HepG2 (cell line): ENCODE measurements at regions not wholly inside any gene's neighbourhood (a gene's known extent, or its start where the extent isn't known, plus 50 kb on each side); places are given as distances from the start of the nearest gene placed in this dataset.

Experiments
- ATAC-seq: fragments of 200-7000 bp; cut with Tn5 transposase; 3 replicates; pipeline ENCODE4 v1.9.1; 2020; ENCODE audit warnings: mild to moderate bottlenecking, moderate library complexity
- BruUV-seq: library from RNA; stranded (reverse); fragments of 400-500 nt; replicated peaks from 2 replicates; lab custom pipeline; 2021; lab: Mats Ljungman, UMichigan
- CTCF ChIA-PET: fragments of 300-600 bp; formaldehyde crosslinking; extraction: SDS; loops from one replicate; lab custom pipeline; 2021; ENCODE audit warnings: low total read pairs, inconsistent platforms, low intra/inter-chr PET ratio; lab: Yijun Ruan, JAX
- POLR2A ChIA-PET: fragments of 350-600 bp; sonication (Branson Sonifier 250); formaldehyde crosslinking; loops from one replicate; lab custom pipeline; 2020; ENCODE audit warnings: antibody characterized with exemption, inconsistent platforms; lab: Yijun Ruan, JAX
- DNase-seq: peaks from one replicate; pipeline ENCODE4 v3.0.0-alpha.2; 2015; ENCODE audit warnings: low spot score
- FAIRE-seq: peaks from 3 replicates; lab custom pipeline; 2011; peaks lifted over from hg19 to GRCh38; lab: Jason Lieb, UNC
- H2AFZ ChIP-seq: one replicate; pipeline ENCODE4 v1.6.1; 2011; ENCODE audit warnings: low read length, inconsistent platforms
- H3K27ac ChIP-seq: fragments of 300-600 bp; 3 replicates; pipeline ENCODE4 v1.8.0; 2011; ENCODE audit warnings: mixed run types, mild to moderate bottlenecking, mixed read lengths, low read length, inconsistent platforms; ENCODE audit not compliant: insufficient read depth; ENCODE audit errors: extremely low read length
- H3K27me3 ChIP-seq, 2 experiments: fragments of 200-600 bp in 1 of 2; 2 replicates in 1 of 2; 3 replicates in 1 of 2; pipeline versions ENCODE4 v1.6.0 to v1.8.0; 2011; ENCODE audit warnings: low read length in 2 of 2, mild to moderate bottlenecking in 2 of 2, moderate library complexity in 2 of 2, inconsistent platforms in 1 of 2; ENCODE audit not compliant: insufficient read depth in 2 of 2, control insufficient read depth in 1 of 2
- H3K36me3 ChIP-seq, 2 experiments: fragments of 200-600 bp in 1 of 2; replicated peaks in 1 of 2; 2 replicates in 1 of 2; 3 replicates in 1 of 2; pipeline versions ENCODE4 v1.5.1 to v1.8.0; 2011; ENCODE audit warnings: low read length in 2 of 2, inconsistent platforms in 1 of 2; ENCODE audit not compliant: insufficient read depth in 2 of 2, control insufficient read depth in 1 of 2
- H3K4me1 ChIP-seq: 2 replicates; pipeline ENCODE4 v1.5.1; 2012; ENCODE audit warnings: low read length, inconsistent platforms; ENCODE audit not compliant: insufficient read depth
- H3K4me2 ChIP-seq: 2 replicates; pipeline ENCODE4 v1.6.0; 2011; ENCODE audit warnings: low read depth, low read length, inconsistent platforms
- H3K4me3 ChIP-seq, 3 experiments: fragments of 200-600 bp in 1 of 3; sonication (generic), shearing (Covaris generic) in 1 of 3; replicated peaks in 1 of 3; 2 replicates each; pipeline ENCODE4 v1.5.1; 2011 to 2016; ENCODE audit warnings: low read length in 3 of 3, inconsistent platforms in 2 of 3, low read depth in 2 of 3, mild to moderate bottlenecking in 2 of 3, control low read depth in 1 of 3, mixed read lengths in 1 of 3; ENCODE audit not compliant: insufficient read depth in 1 of 3
- H3K79me2 ChIP-seq: one replicate; pipeline ENCODE4 v1.6.1; 2011; ENCODE audit warnings: low read length, inconsistent platforms; ENCODE audit not compliant: insufficient read depth
- H3K9ac ChIP-seq: 2 replicates; pipeline ENCODE4 v1.6.0; 2011; ENCODE audit warnings: mild to moderate bottlenecking, low read depth, low read length, inconsistent platforms; ENCODE audit not compliant: insufficient read depth
- H3K9me3 ChIP-seq: 2 replicates; pipeline ENCODE4 v1.5.1; 2012; ENCODE audit warnings: mild to moderate bottlenecking, low read length
- H4K20me1 ChIP-seq: 2 replicates; pipeline ENCODE4 v1.6.0; 2011; ENCODE audit warnings: inconsistent platforms, mild to moderate bottlenecking, low read length, moderate library complexity; ENCODE audit not compliant: insufficient read depth
- CHD2 ChIP-seq: IDR thresholded peaks from 2 replicates; pipeline ENCODE4 v1.6.1; 2011; ENCODE audit warnings: low read depth, low read length, improper control_type of control experiment
- DNMT3B ChIP-seq: conservative IDR thresholded peaks from 2 replicates; pipeline ENCODE4 v1.6.1; 2016; ENCODE audit warnings: missing biosample characterization, control low read depth
- MEIS2 ChIP-seq: sonication (generic); formaldehyde crosslinking; IDR thresholded peaks from 2 replicates; pipeline ENCODE4 v1.9.0; 2021; ENCODE audit warnings: mild to moderate bottlenecking, missing genetic modification reagents
- MYPOP ChIP-seq: sonication (generic); formaldehyde crosslinking; IDR thresholded peaks from 2 replicates; pipeline ENCODE4 v1.8.1; 2023; ENCODE audit warnings: mild to moderate bottlenecking, moderate library complexity, missing genetic modification reagents
- NBN ChIP-seq: fragments of 450-650 bp; conservative IDR thresholded peaks from 2 replicates; pipeline ENCODE4 v1.6.1; 2017
- PTBP1 ChIP-seq: fragments of 200-400 bp; formaldehyde crosslinking; IDR thresholded peaks from 2 replicates; pipeline ENCODE4 v1.6.1; 2018; ENCODE audit warnings: low read length, low read depth; ENCODE audit not compliant: poor library complexity, severe bottlenecking
- RBM22 ChIP-seq: fragments of 200-400 bp; formaldehyde crosslinking; optimal IDR thresholded peaks from 2 replicates; pipeline ENCODE3; 2017; ENCODE audit warnings: mild to moderate bottlenecking, low read length, moderate library complexity
- REL ChIP-seq: sonication (generic); formaldehyde crosslinking; conservative IDR thresholded peaks from 2 replicates; pipeline ENCODE4 v1.8.0; 2022; ENCODE audit warnings: mild to moderate bottlenecking, missing genetic modification reagents, moderate library complexity
- RXRB ChIP-seq: IDR thresholded peaks from 2 replicates; pipeline ENCODE4 v1.6.1; 2016; ENCODE audit warnings: borderline replicate concordance, missing genetic modification reagents, missing compliant biosample characterization
- ZBTB25 ChIP-seq: IDR thresholded peaks from 2 replicates; pipeline ENCODE4 v1.6.1; 2018; ENCODE audit warnings: missing genetic modification reagents
- ZFP36L1 ChIP-seq: sonication (generic); formaldehyde crosslinking; IDR thresholded peaks from 2 replicates; pipeline ENCODE4 v1.8.0; 2022; ENCODE audit warnings: mild to moderate bottlenecking, missing genetic modification reagents, moderate library complexity
- ZKSCAN8 ChIP-seq: IDR thresholded peaks from 2 replicates; pipeline ENCODE4 v1.6.1; 2016; ENCODE audit warnings: borderline replicate concordance, missing genetic modification reagents, missing compliant biosample characterization
- ZNF160 ChIP-seq: sonication (generic); formaldehyde crosslinking; IDR thresholded peaks from 2 replicates; pipeline ENCODE4 v1.8.0; 2022; ENCODE audit warnings: mild to moderate bottlenecking, inconsistent platforms, missing genetic modification reagents
- ZNF34 ChIP-seq: sonication (generic); formaldehyde crosslinking; IDR thresholded peaks from 2 replicates; pipeline ENCODE4 v1.4.0; 2020; ENCODE audit warnings: mild to moderate bottlenecking, missing genetic modification reagents, borderline replicate concordance
- ZNF354B ChIP-seq: sonication (generic); formaldehyde crosslinking; IDR thresholded peaks from 2 replicates; pipeline ENCODE4 v1.8.0; 2022; ENCODE audit warnings: mild to moderate bottlenecking, missing genetic modification reagents
- ZNF446 ChIP-seq: sonication (generic); formaldehyde crosslinking; IDR thresholded peaks from 2 replicates; pipeline ENCODE4 v1.5.0; 2020; ENCODE audit warnings: mild to moderate bottlenecking, missing genetic modification reagents
- ZNF543 ChIP-seq: sonication (generic); formaldehyde crosslinking; IDR thresholded peaks from 2 replicates; pipeline ENCODE4 v1.4.0; 2020; ENCODE audit warnings: mild to moderate bottlenecking, missing genetic modification reagents
- ZNF724P ChIP-seq: sonication (generic); formaldehyde crosslinking; IDR thresholded peaks from 2 replicates; pipeline ENCODE4 v1.8.0; 2022; ENCODE audit warnings: missing genetic modification reagents, borderline replicate concordance
- ZNF768 ChIP-seq: sonication (generic); formaldehyde crosslinking; IDR thresholded peaks from 2 replicates; pipeline ENCODE4 v1.4.0; 2020; ENCODE audit warnings: missing genetic modification reagents
- ZNF816 ChIP-seq: sonication (generic); formaldehyde crosslinking; IDR thresholded peaks from 2 replicates; pipeline ENCODE4 v1.8.0; 2022; ENCODE audit warnings: missing genetic modification reagents, mild to moderate bottlenecking, borderline replicate concordance
- WGBS: methylation state at CpG from one replicate; pipeline ENCODE4 v1.1.6; 2017; ENCODE audit warnings: low lambda C conversion rate; 5-methylcytosine and 5-hydroxymethylcytosine counted together
- in situ Hi-C: cut with HindIII; loops from 2 replicates; pipeline ENCODE4 v1.10.0; 2017; ENCODE audit warnings: low pct_unique_long_range_greater_than_20kb; ENCODE audit not compliant: extremely low pct_ligation_motif_present
- intact Hi-C: fragments of 100-400 bp; cut with micrococcal nuclease; formaldehyde crosslinking; loops from one replicate; pipeline ENCODE4 v1.10.0; 2022; ENCODE audit not compliant: unreplicated experiment

GRCh38 chr10:113313722-113314121, 239.1 kb upstream of the HABP2 start:
- no TSS peak for BruUV-seq
- Histone ChIP-seq H2AFZ (no peak overlapping the region), H3K27ac (no peak overlapping the region), H3K4me3 (no peak overlapping the region), H3K4me2 (no peak overlapping the region), H4K20me1 (no peaks in the 10 kb centered on the region), H3K79me2 (no peaks in the 10 kb centered on the region), H3K4me1 (no peaks in the 10 kb centered on the region), H3K9me3 (peaks cover 4% of the 10 kb centered on the region; the same call in 1 of the 2 replicates)
- 3% methylated on average over 4 of the region's 4 CpGs for WGBS
- FAIRE-seq (no peak), DNase-seq (no peak)
- POLR2A ChIA-PET = no interaction called here
- intact Hi-C loops = no loop called here
- CTCF ChIA-PET = no interaction called here
- TF ChIP-seq ZNF543 (no peak), MEIS2 (CRISPR knock-in tag) (no peak), ZNF816 (CRISPR knock-in tag) (no peak), ZNF446 (CRISPR knock-in tag) (no peak), ZNF724P (CRISPR knock-in tag) (no peak), PTBP1 (no peak), ZNF768 (no peak), DNMT3B (CRISPR knock-in tag) (no peak), NBN (no peak), ZFP36L1 (no peak), RBM22 (no peak), CHD2 (no peak), ZBTB25 (CRISPR knock-in tag) (no peak), ZNF354B (CRISPR knock-in tag) (no peak), ZNF160 (CRISPR knock-in tag) (no peak), ZKSCAN8 (CRISPR knock-in tag) (no peak), ZNF34 (CRISPR knock-in tag) (no peak), RXRB (CRISPR knock-in tag) (no peak), REL (no peak), MYPOP (CRISPR knock-in tag) (no peak)
- TF ChIP-seq, all 625 proteins: peak for 0
- Histone ChIP-seq H3K36me3 (no peaks in the 10 kb centered on the region), H3K27me3 (peaks cover 0 to 8% of the 10 kb centered on the region in 2 experiments; a peak in 1 of 5 replicates), H3K9ac (no peak overlapping the region)
- in situ Hi-C loops = no loop called here
- ATAC-seq = no peak
